Ovary (tissue), 3 donors: ENCODE measurements at regions not wholly inside any gene's neighbourhood (a gene's known extent, or its start where the extent isn't known, plus 50 kb on each side); places are given as distances from the start of the nearest gene placed in this dataset.

Experiments used
- CTCF ChIP-seq, 3 donors: fragments of 450-650 bp in 2 of 3; fragments of 200-600 bp in 1 of 3; IDR thresholded peaks; one replicate each; pipeline versions ENCODE4 v1.5.1 to v1.8.0; 2016 to 2022; ENCODE audit warnings: antibody characterized with exemption in 3 of 3, mild to moderate bottlenecking in 1 of 3
- EP300 ChIP-seq: sonication (generic); formaldehyde crosslinking; IDR thresholded peaks from one replicate; pipeline ENCODE4 v1.6.1; 2017; ENCODE audit warnings: antibody characterized with exemption
- donor health status: DM: no; HTN: no; CAD: no.

GRCh38 chr1:224544346-224545110 is 71.6 kb upstream of the CNIH3 start:
- no peak for TF ChIP-seq EP300
- no peak for TF ChIP-seq CTCF (IDR thresholded peaks at IDR 0.05)
